NCI-H128 (cell line): ENCODE measurements at regions not wholly inside any gene's neighbourhood (a gene's known extent, or its start where the extent isn't known, plus 50 kb on each side); places are given as distances from the start of the nearest gene placed in this dataset.

Experiments
- DNase-seq: peaks from one replicate; lab custom pipeline; 2025; ENCODE audit not compliant: unreplicated experiment; lab: John Stamatoyannopoulos, UW

- DNase-seq: no peak
Observed at GRCh38 chr11:127273593-127274327, 273.2 kb upstream of the KIRREL3 start.

GRCh38 chr11:127270851-127271250 is 270.3 kb upstream of the KIRREL3 start:
- no peak for DNase-seq

- DNase-seq: no peak
Observed at GRCh38 chr11:127269911-127270310, 269.3 kb upstream of the KIRREL3 start.

GRCh38 chr11:127268932-127269331 is 268.4 kb upstream of the KIRREL3 start:
- no peak for DNase-seq

GRCh38 chr11:127268521-127268920 is 268.0 kb upstream of the KIRREL3 start:
- DNase-seq: no peak

- DNase-seq: no peak
Observed at GRCh38 chr11:127259102-127259501, 258.5 kb upstream of the KIRREL3 start.

- no peak for DNase-seq
Observed at GRCh38 chr11:127255209-127255608, 254.6 kb upstream of the KIRREL3 start.

GRCh38 chr11:127252321-127252720 is 251.8 kb upstream of the KIRREL3 start:
- no peak for DNase-seq

- no peak for DNase-seq
Observed at GRCh38 chr11:127249576-127249975, 249.0 kb upstream of the KIRREL3 start.

GRCh38 chr11:127248476-127248875 is 247.9 kb upstream of the KIRREL3 start:
- no peak for DNase-seq

- DNase-seq: peak; percentile 57
Observed at GRCh38 chr11:127247261-127247851, 246.8 kb upstream of the KIRREL3 start.

- peak; percentile 6 for DNase-seq
Observed at GRCh38 chr11:127242676-127243075, 242.1 kb upstream of the KIRREL3 start.

GRCh38 chr11:127238321-127238720 is 237.8 kb upstream of the KIRREL3 start:
- DNase-seq: no peak

GRCh38 chr11:127236776-127237175 is 236.2 kb upstream of the KIRREL3 start:
- DNase-seq: no peak

- no peak for DNase-seq
Observed at GRCh38 chr11:127233998-127234397, 233.4 kb upstream of the KIRREL3 start.

- DNase-seq: no peak
Observed at GRCh38 chr11:127230392-127230791, 229.8 kb upstream of the KIRREL3 start.

GRCh38 chr11:127226949-127227348 is 226.4 kb upstream of the KIRREL3 start:
- no peak for DNase-seq

- DNase-seq: no peak
Observed at GRCh38 chr11:127226380-127226779, 225.8 kb upstream of the KIRREL3 start.

- DNase-seq: no peak
Observed at GRCh38 chr11:127225619-127226018, 225.0 kb upstream of the KIRREL3 start.

- DNase-seq: no peak
Observed at GRCh38 chr11:127224276-127224675, 223.7 kb upstream of the KIRREL3 start.

- no peak for DNase-seq
Observed at GRCh38 chr11:127223633-127224032, 223.1 kb upstream of the KIRREL3 start.

GRCh38 chr11:127223026-127223425 is 222.5 kb upstream of the KIRREL3 start:
- DNase-seq: no peak

- DNase-seq: no peak
Observed at GRCh38 chr11:127219704-127220103, 219.1 kb upstream of the KIRREL3 start.
